CD4-positive, alpha-beta T cell treated with Interleukin-6 at 100 ng/mL for 8 hours (primary cell): ENCODE measurements at regions not wholly inside any gene's neighbourhood (a gene's known extent, or its start where the extent isn't known, plus 50 kb on each side); places are given as distances from the start of the nearest gene placed in this dataset.

ENCODE experiments used
- DNase-seq: peaks from one replicate; pipeline ENCODE4 v3.0.0-alpha.2; 2020; ENCODE audit warnings: mixed read lengths, low spot score

GRCh38 chr10:8424555-8425211, 370.2 kb downstream of the GATA3 start:
- peak; percentile 23 for DNase-seq

DNA sequence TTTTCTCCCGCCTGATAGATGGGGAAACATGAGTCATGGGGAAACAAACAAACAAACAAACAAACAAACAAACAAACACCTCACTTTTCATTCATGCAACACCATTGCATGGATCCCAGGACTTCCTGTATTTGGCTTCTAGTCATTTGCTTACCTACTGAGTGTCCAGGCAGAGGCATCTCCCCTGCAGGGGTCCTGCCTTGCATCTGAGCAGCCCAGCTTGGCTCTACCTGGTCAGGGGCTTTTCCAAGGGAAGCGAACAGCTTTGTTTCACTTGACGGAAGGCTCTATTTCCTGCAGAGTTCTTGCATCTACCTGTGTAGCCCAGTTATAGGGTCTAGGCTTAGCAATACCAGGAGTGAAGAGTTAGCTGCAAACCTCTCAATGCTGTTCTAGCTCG, 374.2 kb downstream of the GATA3 start:
- DNase-seq, result no peak

- no peak for DNase-seq
Observed at GRCh38 chr10:8430321-8430720, 375.8 kb downstream of the GATA3 start.

GRCh38 chr10:8431511-8431910, 377.0 kb downstream of the GATA3 start:
- DNase-seq, result no peak

DNA sequence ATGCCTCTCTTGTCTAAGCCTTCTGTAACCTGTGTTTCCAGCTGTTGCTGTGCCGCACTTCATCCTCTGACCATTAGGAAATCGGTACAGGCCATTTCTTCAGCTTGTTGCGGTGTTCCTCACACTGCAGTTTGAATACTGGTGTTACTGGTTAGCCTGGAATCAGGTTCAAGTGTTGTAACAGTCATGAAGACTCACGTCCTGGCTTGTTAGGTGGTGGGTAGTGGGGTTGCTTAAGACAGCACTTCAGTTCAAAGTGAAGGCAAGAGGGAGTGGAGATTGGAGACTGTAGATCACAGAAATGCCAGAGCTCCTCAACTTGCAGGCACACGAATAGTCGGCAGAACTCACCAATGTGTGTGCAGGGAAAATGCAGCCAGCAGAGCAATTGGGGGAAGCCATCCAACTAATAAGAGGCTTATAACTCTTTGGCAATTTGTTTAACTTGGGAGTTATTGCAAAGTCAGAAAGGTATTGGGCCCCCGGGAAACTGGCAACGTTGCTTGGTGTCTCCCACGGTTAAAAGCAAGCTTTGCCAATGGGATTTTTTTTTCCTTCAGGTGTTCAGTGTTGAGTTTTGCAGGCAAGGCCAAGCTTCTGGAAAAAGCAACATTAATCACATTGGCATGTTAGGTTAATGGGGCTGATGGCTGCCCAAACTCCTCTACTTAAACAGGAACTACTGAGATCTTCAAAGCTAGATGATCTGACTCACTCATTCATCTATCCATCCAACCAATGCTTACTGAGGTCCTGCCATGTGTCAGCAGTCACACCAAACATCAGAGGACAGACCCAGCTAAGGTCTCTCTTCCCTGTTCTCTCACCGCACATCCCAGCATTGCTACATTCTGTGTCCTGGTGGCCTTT, 380.9 kb downstream of the GATA3 start:
- no peak for DNase-seq

- DNase-seq, result no peak
Observed at GRCh38 chr10:8437896-8438295, 383.4 kb downstream of the GATA3 start.

- peak; percentile 39 for DNase-seq
Observed at GRCh38 chr10:8438603-8439002, 384.1 kb downstream of the GATA3 start.

DNA sequence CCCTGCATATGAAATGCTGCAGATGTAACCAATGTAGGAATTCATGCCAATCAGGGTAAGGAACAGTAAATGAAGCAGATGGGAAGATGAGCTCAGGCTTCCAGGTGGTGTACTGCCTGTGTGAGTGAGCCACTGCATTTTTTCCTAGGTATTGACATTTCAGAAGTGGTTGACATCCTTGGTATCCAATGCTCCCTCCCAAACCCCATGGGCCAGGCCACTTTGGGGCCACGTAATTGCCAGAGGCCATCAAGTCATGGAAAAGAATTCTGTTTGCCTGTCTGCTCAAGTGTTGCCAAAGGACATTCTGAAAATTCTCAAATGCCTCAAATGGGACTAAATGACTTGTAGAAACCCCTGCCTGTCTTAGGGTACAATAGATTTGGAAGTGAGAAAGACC, 384.6 kb downstream of the GATA3 start:
- no peak for DNase-seq

DNA sequence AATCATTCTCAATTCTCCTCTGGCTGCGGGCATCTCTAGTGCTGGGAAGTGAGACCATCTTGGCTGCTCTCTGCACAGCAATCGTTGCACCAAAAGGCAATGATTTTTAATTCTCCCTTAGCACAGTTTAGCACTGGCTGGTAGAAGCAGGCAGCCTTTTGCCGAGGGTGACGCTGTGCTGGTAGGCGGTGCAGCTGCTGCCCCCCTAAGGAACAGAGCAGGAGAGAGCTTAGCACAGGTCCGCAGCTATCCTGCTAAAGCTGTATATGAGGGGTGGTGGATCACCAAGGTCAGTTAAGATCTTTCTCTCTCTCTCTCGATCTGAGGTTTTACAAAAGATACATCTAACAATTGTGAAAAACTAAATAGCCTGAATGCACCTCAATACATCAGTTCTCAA, 390.1 kb downstream of the GATA3 start:
- peak; percentile 49 for DNase-seq

GRCh38 chr10:8445353-8445752, 390.9 kb downstream of the GATA3 start:
- DNase-seq, result no peak

- no peak for DNase-seq
Observed at GRCh38 chr10:8449909-8450308, 395.4 kb downstream of the GATA3 start.

DNA sequence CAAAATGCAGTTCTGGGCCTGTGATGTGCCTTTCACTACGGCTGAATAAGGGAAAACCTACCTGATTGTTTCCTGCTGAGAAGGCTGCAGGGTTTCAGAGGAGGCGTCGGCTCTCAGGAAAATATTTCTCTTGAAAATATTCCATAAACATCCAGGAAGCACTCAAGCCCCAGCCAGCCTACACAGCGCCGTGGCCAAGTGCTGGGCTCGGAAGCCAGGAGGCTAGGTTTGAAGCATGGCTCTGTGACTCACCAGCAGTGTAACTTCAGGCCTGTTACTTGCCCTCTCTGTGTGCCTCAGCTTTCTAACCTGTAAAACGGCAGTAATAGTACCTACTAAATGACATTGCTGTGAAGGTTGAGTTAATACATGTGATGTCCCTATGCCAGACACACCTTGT, 399.1 kb downstream of the GATA3 start:
- no peak for DNase-seq

DNA sequence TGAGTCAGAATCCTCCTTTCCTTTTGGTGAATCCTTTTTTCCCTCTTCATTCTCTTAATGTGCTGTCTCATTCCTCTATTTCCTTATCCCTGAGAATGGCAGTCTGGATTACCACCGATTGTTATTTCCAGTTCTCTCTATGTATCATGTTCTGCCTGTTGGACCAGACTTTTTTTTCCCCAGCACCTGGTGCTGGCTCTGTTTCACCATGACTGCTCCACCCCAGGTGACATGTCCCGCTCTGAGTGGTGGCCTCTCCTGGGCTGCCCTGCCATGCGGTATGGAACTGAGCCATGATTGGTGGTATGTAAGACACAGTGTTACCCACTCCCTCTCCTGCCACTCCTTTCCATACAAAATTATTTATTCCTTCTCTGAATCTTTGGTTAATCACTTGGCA, 399.9 kb downstream of the GATA3 start:
- no peak for DNase-seq

DNA sequence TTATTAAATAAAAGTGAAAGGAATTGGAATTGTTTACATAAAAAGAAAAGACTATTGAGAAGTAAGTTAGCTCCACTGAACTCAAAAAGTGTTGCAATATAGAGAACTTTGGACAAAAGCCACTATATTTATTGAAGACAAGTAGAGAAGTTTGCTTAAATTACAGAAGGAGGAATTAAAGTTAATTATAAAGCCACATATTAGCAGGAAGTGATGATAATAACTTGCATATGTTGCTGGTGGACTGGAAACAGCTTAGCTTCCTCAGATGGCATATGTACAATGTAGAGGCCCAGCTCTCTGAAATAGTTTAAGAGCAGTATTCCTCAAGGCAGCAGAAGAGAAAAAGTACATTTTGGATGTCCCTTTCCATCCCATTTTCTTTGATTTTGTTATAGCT, 400.7 kb downstream of the GATA3 start:
- DNase-seq, result no peak

GRCh38 chr10:8456386-8456785, 401.9 kb downstream of the GATA3 start:
- no peak for DNase-seq

DNA sequence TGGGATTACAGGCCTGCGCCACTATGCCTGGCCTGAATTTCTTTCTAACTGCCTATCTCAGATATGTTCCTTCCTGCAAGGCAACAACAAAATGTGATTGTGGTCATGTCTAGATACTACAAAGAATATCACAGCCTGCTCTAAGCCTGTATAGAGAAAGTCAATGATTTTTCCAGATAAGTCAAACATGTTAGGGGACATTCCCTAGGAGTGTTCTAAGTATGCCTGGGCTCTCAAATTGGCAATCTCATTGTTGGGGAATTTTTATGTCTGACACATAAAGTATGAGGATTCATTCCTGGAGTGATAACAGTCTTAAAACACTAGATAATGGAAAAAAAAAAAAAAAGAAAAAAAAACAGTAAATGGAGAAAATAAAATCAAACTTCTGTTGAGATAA, 406.1 kb downstream of the GATA3 start:
- DNase-seq, result no peak

GRCh38 chr10:8462565-8462964, 408.1 kb downstream of the GATA3 start:
- no peak for DNase-seq

DNA sequence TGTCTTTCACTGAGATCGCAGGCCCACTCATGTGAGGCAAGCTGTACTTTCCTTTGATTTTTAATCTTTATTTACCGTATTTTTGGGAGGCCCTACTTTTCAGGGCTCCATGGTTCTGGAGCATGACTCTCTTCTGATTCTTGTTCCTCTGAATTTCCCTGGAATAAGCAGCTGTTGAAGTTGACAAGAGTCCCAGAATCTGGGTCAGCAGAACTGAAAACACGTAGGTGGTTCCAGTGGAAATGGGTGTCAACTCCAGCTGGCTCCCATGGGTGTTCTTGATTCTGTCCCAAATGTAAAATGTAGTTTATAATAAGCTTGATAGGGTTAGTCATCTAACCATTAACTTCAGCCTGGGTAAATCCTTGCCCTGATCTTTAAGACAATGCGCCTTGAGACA, 409.4 kb downstream of the GATA3 start:
- DNase-seq, result no peak

GRCh38 chr10:8468477-8468876, 414.0 kb downstream of the GATA3 start:
- DNase-seq, result no peak

- DNase-seq, result peak; percentile 57
Observed at GRCh38 chr10:8473205-8473604, 418.7 kb downstream of the GATA3 start.

GRCh38 chr10:8477300-8477699, 422.8 kb downstream of the GATA3 start:
- no peak for DNase-seq

DNA sequence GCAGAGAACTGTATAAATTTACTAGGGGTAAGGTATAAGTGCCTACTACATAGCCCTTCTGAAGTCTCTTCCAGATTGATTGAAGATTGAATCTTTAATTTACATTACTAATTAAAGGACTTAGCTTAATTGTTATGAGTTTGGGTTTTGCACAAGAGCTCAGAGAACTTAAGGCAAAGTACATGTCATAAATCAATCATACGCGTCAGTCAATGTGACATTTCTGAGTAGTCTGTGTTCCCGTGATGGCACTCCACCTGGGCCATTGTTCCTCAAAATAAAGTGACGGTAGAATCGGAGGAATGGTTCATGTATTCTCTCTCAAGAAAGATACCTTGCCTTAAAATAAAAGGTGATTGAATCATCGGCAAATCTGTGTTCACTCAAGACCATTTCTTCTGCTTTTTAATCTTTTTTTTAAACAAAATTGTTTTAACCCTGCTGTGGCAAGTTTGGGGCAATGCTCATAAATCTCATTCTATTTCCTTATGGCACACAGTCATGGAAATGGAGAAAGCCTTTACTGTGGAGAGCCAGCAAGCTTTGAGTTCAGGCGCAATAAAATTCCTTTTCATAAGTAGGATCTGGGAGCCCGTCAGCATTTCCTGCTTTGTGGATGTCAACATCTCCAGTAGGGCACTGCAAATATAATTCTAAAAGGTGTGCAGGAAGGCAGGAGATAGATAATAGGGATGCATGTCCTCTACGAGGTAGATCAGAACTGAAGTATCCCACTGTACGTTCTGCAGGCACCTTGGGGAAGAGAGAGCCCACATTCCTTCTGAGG, 427.4 kb downstream of the GATA3 start:
- DNase-seq, result no peak

DNA sequence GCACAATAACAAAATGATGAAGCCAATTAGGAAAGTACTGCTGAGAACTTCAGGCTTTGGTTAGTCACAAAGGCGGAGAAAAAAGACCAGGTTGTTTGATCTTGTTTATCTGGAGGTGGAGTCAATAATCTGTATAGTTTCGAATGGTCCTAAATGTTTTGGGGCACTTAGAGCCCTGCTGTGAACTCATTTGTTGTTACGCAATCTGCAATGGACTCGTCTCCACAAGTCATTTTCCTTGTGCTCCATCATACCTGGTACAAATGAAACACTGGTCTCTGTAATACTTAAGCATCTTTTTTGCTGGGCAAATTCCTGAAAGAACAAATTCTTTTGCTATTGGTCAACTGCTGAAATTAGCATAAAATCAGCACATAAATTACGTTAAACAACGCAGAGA, 430.5 kb downstream of the GATA3 start:
- no peak for DNase-seq
